Endothelial cell of umbilical vein (primary cell): ENCODE measurements at regions not wholly inside any gene's neighbourhood (a gene's known extent, or its start where the extent isn't known, plus 50 kb on each side); places are given as distances from the start of the nearest gene placed in this dataset.

Experiments
- EZH2 ChIP-seq: IDR thresholded peaks from 2 replicates; pipeline ENCODE4 v1.6.1; 2012; ENCODE audit warnings: borderline replicate concordance, low read depth, mild to moderate bottlenecking, moderate library complexity, low read length, inconsistent platforms; ENCODE audit not compliant: severe bottlenecking
- MYC ChIP-seq: IDR thresholded peaks from one replicate; pipeline ENCODE4 v1.6.1; 2011; ENCODE audit warnings: mild to moderate bottlenecking, low read depth, low read length
- POLR2AphosphoS5 ChIP-seq: IDR thresholded peaks from 2 replicates; pipeline ENCODE4 v1.6.1; 2012; ENCODE audit warnings: low read depth, mild to moderate bottlenecking, control low read depth, low read length, moderate library complexity; ENCODE audit not compliant: insufficient read depth
- TF ChIP-seq, protein P1 (sequence below), 2 donors: IDR thresholded peaks; 1 replicate in 1 of 2; 2 replicates in 1 of 2; pipeline ENCODE4 v1.5.1; 2011; ENCODE audit warnings: low read length in 2 of 2, mild to moderate bottlenecking in 2 of 2, moderate library complexity in 2 of 2, control low read depth in 1 of 2, inconsistent platforms in 1 of 2, low read depth in 1 of 2; ENCODE audit not compliant: insufficient read depth in 1 of 2; ENCODE audit errors: extremely low read depth in 1 of 2

DNA sequence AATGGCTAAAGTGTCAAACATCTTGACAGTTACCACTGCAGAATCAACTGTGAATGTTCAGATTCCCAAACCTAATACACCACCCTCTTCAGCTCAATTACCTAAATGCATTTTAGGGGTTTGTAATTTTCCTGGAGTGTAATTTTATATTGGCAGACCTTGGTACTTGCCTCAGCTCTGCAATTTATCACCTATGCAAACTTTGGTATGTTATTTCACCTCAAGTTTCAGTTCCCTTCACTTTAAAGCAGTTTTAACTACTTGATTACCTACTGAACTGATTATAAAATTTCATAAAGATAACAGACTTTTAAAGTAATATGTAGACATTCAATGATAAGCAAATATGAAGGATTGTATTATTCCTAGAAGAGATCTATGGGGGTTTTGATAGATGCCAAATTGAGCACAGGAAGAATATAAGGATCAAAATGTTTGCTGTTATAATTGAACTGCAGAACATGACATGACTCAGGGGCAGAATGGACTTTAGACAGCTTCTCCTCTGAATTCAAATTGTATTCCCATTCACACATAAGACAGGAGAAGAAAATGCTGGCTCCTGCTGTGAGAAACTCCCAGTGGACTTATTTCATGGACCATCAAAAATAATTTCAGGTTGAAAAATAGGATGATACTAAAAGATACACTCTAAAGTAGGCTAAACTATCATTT lies 491.5 kb upstream of the LUZP2 start:
- TF ChIP-seq, protein P1, sequence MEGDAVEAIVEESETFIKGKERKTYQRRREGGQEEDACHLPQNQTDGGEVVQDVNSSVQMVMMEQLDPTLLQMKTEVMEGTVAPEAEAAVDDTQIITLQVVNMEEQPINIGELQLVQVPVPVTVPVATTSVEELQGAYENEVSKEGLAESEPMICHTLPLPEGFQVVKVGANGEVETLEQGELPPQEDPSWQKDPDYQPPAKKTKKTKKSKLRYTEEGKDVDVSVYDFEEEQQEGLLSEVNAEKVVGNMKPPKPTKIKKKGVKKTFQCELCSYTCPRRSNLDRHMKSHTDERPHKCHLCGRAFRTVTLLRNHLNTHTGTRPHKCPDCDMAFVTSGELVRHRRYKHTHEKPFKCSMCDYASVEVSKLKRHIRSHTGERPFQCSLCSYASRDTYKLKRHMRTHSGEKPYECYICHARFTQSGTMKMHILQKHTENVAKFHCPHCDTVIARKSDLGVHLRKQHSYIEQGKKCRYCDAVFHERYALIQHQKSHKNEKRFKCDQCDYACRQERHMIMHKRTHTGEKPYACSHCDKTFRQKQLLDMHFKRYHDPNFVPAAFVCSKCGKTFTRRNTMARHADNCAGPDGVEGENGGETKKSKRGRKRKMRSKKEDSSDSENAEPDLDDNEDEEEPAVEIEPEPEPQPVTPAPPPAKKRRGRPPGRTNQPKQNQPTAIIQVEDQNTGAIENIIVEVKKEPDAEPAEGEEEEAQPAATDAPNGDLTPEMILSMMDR (IDR thresholded peaks at IDR 0.05; ENCODE audit: extremely low read depth in 1 of 2, insufficient read depth in 1 of 2, low read depth in 1 of 2, low read length in 2 of 2): no peak
- TF ChIP-seq EZH2 (no peak), MYC (no peak), POLR2AphosphoS5 (no peak)
